Aorta (tissue), 5 donors: ENCODE measurements at regions not wholly inside any gene's neighbourhood (a gene's known extent, or its start where the extent isn't known, plus 50 kb on each side); places are given as distances from the start of the nearest gene placed in this dataset.

Experiments used
- ATAC-seq: fragments of 200-7000 bp; cut with Tn5 transposase; one replicate; pipeline ENCODE4 v1.9.1; 2022; ENCODE audit warnings: moderate library complexity; ENCODE audit not compliant: low FRiP score
- DNase-seq, 2 donors: peaks; one replicate each; pipeline ENCODE4 v3.0.0-alpha.2; 2020
- H3K27ac ChIP-seq, 2 donors: one replicate each; pipeline ENCODE4 v1.5.1; 2013; ENCODE audit warnings: low read length in 2 of 2, mild to moderate bottlenecking in 2 of 2, moderate library complexity in 2 of 2, control low read depth in 1 of 2, inconsistent platforms in 1 of 2, low read depth in 1 of 2
- H3K27me3 ChIP-seq, 2 donors: one replicate each; pipeline ENCODE4 v1.6.1; 2013; ENCODE audit warnings: control low read depth in 1 of 2, low read length in 1 of 2, mild to moderate bottlenecking in 1 of 2, moderate library complexity in 1 of 2; ENCODE audit not compliant: insufficient read depth in 2 of 2, control insufficient read depth in 1 of 2
- H3K36me3 ChIP-seq, 2 donors: one replicate each; pipeline ENCODE4 v1.6.1; 2013; ENCODE audit warnings: control low read depth in 1 of 2, low read length in 1 of 2, mild to moderate bottlenecking in 1 of 2; ENCODE audit not compliant: insufficient read depth in 2 of 2, control insufficient read depth in 1 of 2
- H3K4me1 ChIP-seq, 2 donors: one replicate each; pipeline ENCODE4 v1.6.1; 2013; ENCODE audit warnings: low read length in 2 of 2, control low read depth in 1 of 2, mild to moderate bottlenecking in 1 of 2, moderate library complexity in 1 of 2; ENCODE audit not compliant: insufficient read depth in 2 of 2, control insufficient read depth in 1 of 2
- H3K4me3 ChIP-seq, 2 donors: one replicate each; pipeline ENCODE4 v1.5.1; 2013; ENCODE audit warnings: low read length in 2 of 2, control low read depth in 1 of 2, mild to moderate bottlenecking in 1 of 2
- H3K9me3 ChIP-seq: one replicate; pipeline ENCODE4 v1.6.1; 2013; ENCODE audit warnings: mild to moderate bottlenecking, low read length; ENCODE audit not compliant: control insufficient read depth
- WGBS, 2 donors: extraction: QIAGEN DNeasy Blood & Tissue Kit; methylation state at CpG; one replicate each; pipeline ENCODE4 v1.1.7; 2013; 5-methylcytosine and 5-hydroxymethylcytosine counted together
- intact Hi-C, 2 donors: fragments of 100-400 bp; cut with DNase I; formaldehyde crosslinking; loops; one replicate each; pipeline versions ENCODE4 v1.14.2 to v1.15.0; 2022
- donor health status: healthy with polysubstance abuse.
- donor health status: Bipolar disorder and iron deficiency.
- donor health status: DM: no; HTN: no; CAD: no.
- donor health status: DM: no; HTN: no; CAD: no.
- donor health status: DM: yes; HTN: yes; CAD: no.

GRCh38 chr10:78354101-78354500, 320.4 kb downstream of the RPS24 start:
- Histone ChIP-seq H3K36me3 (no peaks in the 10 kb centered on the region), H3K27ac (no peak overlapping the region), H3K27me3 (no peaks in the 10 kb centered on the region), H3K4me3 (no peak overlapping the region), H3K4me1 (no peaks in the 10 kb centered on the region), H3K9me3 (no peaks in the 10 kb centered on the region)
- intact Hi-C loops: no loop called here
- DNase-seq: peak in 1 of 2 donors; percentile 27
- WGBS, 2 donors: 84% methylated on average over 7 of the region's 7 CpGs
- ATAC-seq: no peak

GRCh38 chr10:78356291-78356900, 322.7 kb downstream of the RPS24 start:
- intact Hi-C loops: no loop called here
- peak in 1 of 2 donors; percentile 11 for DNase-seq
- ATAC-seq: no peak
- 97% methylated on average over 10 of the region's 10 CpGs for WGBS, 2 donors
- Histone ChIP-seq H3K9me3 (no peaks in the 10 kb centered on the region), H3K27me3 (no peaks in the 10 kb centered on the region), H3K4me1 (no peaks in the 10 kb centered on the region), H3K27ac (no peak overlapping the region), H3K4me3 (no peak overlapping the region), H3K36me3 (no peaks in the 10 kb centered on the region)

GRCh38 chr10:78357141-78358063, 323.7 kb downstream of the RPS24 start:
- DNase-seq (peak in 1 of 2 donors; percentile 51), ATAC-seq (no peak)
- intact Hi-C loops: no loop called here
- H3K27ac ChIP-seq: no peak overlapping the region
- no peaks in the 10 kb centered on the region for H3K4me1 ChIP-seq
- H3K36me3 ChIP-seq: no peaks in the 10 kb centered on the region
- H3K27me3 ChIP-seq: no peaks in the 10 kb centered on the region
- 83 to 87% methylated on average over 16 of the region's 16 CpGs for WGBS, 2 donors
- no peak overlapping the region for H3K4me3 ChIP-seq
- no peaks in the 10 kb centered on the region for H3K9me3 ChIP-seq

- Histone ChIP-seq H3K4me1 (no peaks in the 10 kb centered on the region), H3K36me3 (no peaks in the 10 kb centered on the region), H3K9me3 (no peaks in the 10 kb centered on the region), H3K4me3 (no peak overlapping the region), H3K27me3 (no peaks in the 10 kb centered on the region), H3K27ac (no peak overlapping the region)
- intact Hi-C loops: no loop called here
- ATAC-seq: no peak
- peak in 1 of 2 donors; percentile 51 for DNase-seq
- WGBS, 2 donors: 91 to 94% methylated on average over 5 of the region's 5 CpGs
These were observed 324.7 kb downstream of the RPS24 start for GRCh38 chr10:78358351-78358750.

- H3K4me1 ChIP-seq: no peaks in the 10 kb centered on the region
- no peaks in the 10 kb centered on the region for H3K36me3 ChIP-seq
- WGBS, 2 donors: 95 to 98% methylated on average over 5 of the region's 5 CpGs
- H3K9me3 ChIP-seq: no peaks in the 10 kb centered on the region
- no peaks in the 10 kb centered on the region for H3K27me3 ChIP-seq
- peak in 1 of 2 donors; percentile 46 for DNase-seq
- ATAC-seq: no peak
- no peak overlapping the region for H3K4me3 ChIP-seq
- H3K27ac ChIP-seq: no peak overlapping the region
- intact Hi-C loops: no loop called here
These were observed 325.3 kb downstream of the RPS24 start for GRCh38 chr10:78358982-78359381.

GRCh38 chr10:78359640-78360091, 326.0 kb downstream of the RPS24 start:
- peak in 1 of 2 donors; percentile 25 for DNase-seq

GRCh38 chr10:78360284-78360683, 326.6 kb downstream of the RPS24 start:
- no peak for ATAC-seq
- 96% methylated on average over 6 of the region's 6 CpGs for WGBS, 2 donors
- intact Hi-C loops: no loop called here
- Histone ChIP-seq H3K4me3 (no peak overlapping the region), H3K27me3 (no peaks in the 10 kb centered on the region), H3K36me3 (no peaks in the 10 kb centered on the region), H3K9me3 (no peaks in the 10 kb centered on the region), H3K27ac (no peak overlapping the region), H3K4me1 (no peaks in the 10 kb centered on the region)
- DNase-seq: peak in 1 of 2 donors; percentile 43

More at GRCh38 chr10:78359640-78360091, 326.0 kb downstream of the RPS24 start:
- no peaks in the 10 kb centered on the region for H3K27me3 ChIP-seq
- H3K4me3 ChIP-seq: no peak overlapping the region
- H3K9me3 ChIP-seq: no peaks in the 10 kb centered on the region
- H3K27ac ChIP-seq: no peak overlapping the region
- 92 to 93% methylated on average over 9 of the region's 9 CpGs for WGBS, 2 donors
- intact Hi-C loops: no loop called here
- no peak for ATAC-seq
- no peaks in the 10 kb centered on the region for H3K36me3 ChIP-seq
- no peaks in the 10 kb centered on the region for H3K4me1 ChIP-seq

GRCh38 chr10:78361031-78361430, 327.4 kb downstream of the RPS24 start:
- Histone ChIP-seq H3K36me3 (no peaks in the 10 kb centered on the region), H3K27ac (no peak overlapping the region), H3K4me3 (no peak overlapping the region), H3K27me3 (no peaks in the 10 kb centered on the region), H3K4me1 (no peaks in the 10 kb centered on the region), H3K9me3 (no peaks in the 10 kb centered on the region)
- peak in 1 of 2 donors; percentile 66 for DNase-seq
- 96 to 100% methylated on average over 3 of the region's 3 CpGs for WGBS, 2 donors
- intact Hi-C loops: no loop called here
- no peak for ATAC-seq
